Sigmoid colon (tissue), 4 donors: ENCODE measurements at regions not wholly inside any gene's neighbourhood (a gene's known extent, or its start where the extent isn't known, plus 50 kb on each side); places are given as distances from the start of the nearest gene placed in this dataset.

Source experiments
- POLR2AphosphoS5 ChIP-seq, 4 donors: sonication (generic); formaldehyde crosslinking; IDR thresholded peaks; one replicate each; pipeline ENCODE4 v1.6.1; 2017; ENCODE audit warnings: antibody characterized with exemption in 4 of 4
- TF ChIP-seq, protein P1 (sequence below), 4 experiments: fragments of 450-650 bp in 3 of 4; fragments of 200-600 bp in 1 of 4; IDR thresholded peaks; one replicate each; pipeline ENCODE4 v1.5.1; 2016 to 2019; ENCODE audit warnings: antibody characterized with exemption in 4 of 4, mild to moderate bottlenecking in 3 of 4, moderate library complexity in 2 of 4

DNA sequence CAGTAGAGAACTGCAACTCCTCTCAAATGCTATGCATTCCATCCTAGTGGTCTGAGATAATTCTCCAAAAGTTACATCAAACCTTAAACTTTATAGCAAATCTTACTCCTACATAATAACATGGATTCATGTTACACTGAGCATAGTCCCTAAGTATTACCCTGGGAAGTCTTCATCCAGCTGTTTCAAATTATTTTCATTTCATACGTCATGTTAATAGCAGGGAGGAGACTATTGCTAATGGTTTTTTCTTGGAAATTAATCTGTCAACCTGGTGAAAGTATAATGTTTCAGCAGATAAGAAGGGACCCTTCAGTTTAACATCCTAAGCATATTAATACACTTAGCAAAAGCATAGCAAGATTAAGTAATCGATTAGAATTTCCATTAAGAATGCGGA, 318.1 kb downstream of the USP25 start:
- TF ChIP-seq POLR2AphosphoS5 (IDR thresholded peaks at IDR 0.05), result no peak
- TF ChIP-seq, protein P1, sequence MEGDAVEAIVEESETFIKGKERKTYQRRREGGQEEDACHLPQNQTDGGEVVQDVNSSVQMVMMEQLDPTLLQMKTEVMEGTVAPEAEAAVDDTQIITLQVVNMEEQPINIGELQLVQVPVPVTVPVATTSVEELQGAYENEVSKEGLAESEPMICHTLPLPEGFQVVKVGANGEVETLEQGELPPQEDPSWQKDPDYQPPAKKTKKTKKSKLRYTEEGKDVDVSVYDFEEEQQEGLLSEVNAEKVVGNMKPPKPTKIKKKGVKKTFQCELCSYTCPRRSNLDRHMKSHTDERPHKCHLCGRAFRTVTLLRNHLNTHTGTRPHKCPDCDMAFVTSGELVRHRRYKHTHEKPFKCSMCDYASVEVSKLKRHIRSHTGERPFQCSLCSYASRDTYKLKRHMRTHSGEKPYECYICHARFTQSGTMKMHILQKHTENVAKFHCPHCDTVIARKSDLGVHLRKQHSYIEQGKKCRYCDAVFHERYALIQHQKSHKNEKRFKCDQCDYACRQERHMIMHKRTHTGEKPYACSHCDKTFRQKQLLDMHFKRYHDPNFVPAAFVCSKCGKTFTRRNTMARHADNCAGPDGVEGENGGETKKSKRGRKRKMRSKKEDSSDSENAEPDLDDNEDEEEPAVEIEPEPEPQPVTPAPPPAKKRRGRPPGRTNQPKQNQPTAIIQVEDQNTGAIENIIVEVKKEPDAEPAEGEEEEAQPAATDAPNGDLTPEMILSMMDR (IDR thresholded peaks at IDR 0.05), result no peak
